SK-N-SH treated with all-trans-retinoic acid at 6 μM for 48 hours (cell line): ENCODE measurements at regions not wholly inside any gene's neighbourhood (a gene's known extent, or its start where the extent isn't known, plus 50 kb on each side); places are given as distances from the start of the nearest gene placed in this dataset.

ENCODE experiments used
- ATAC-seq: fragments of 200-7000 bp; cut with Tn5 transposase; 3 replicates; pipeline ENCODE4 v1.9.1; 2020; ENCODE audit warnings: mild to moderate bottlenecking, moderate library complexity
- ARNTL ChIP-seq: fragments of 450-650 bp; formaldehyde crosslinking; IDR thresholded peaks from 2 replicates; pipeline ENCODE4 v1.5.0; 2020; ENCODE audit warnings: low read depth, mild to moderate bottlenecking, moderate library complexity, borderline replicate concordance
- BACH2 ChIP-seq: fragments of 250-450 bp; sonication (Bioruptor Pico); IDR thresholded peaks from 2 replicates; pipeline ENCODE4 v1.9.0; 2021; ENCODE audit warnings: mild to moderate bottlenecking, borderline replicate concordance
- CSDC2 ChIP-seq: fragments of 250-450 bp; sonication (Bioruptor Pico); IDR thresholded peaks from 2 replicates; pipeline ENCODE4 v1.5.0; 2020; ENCODE audit warnings: mild to moderate bottlenecking, moderate library complexity
- ESRRG ChIP-seq: fragments of 250-450 bp; sonication (Bioruptor Pico); IDR thresholded peaks from 2 replicates; pipeline ENCODE4 v1.6.1; 2021; ENCODE audit warnings: mild to moderate bottlenecking
- GLIS3 ChIP-seq: fragments of 250-450 bp; sonication (Bioruptor Pico); IDR thresholded peaks from 2 replicates; pipeline ENCODE4 v1.5.0; 2020; ENCODE audit warnings: mild to moderate bottlenecking, moderate library complexity
- ISL1 ChIP-seq: fragments of 250-450 bp; sonication (Bioruptor Pico); IDR thresholded peaks from 2 replicates; pipeline ENCODE4 v2.1.2; 2022; ENCODE audit warnings: mild to moderate bottlenecking, moderate library complexity
- OSR1 ChIP-seq: fragments of 250-450 bp; sonication (Bioruptor Pico); IDR thresholded peaks from 2 replicates; pipeline ENCODE4 v1.8.0; 2022; ENCODE audit warnings: moderate library complexity, mild to moderate bottlenecking, inconsistent platforms
- PPARA ChIP-seq: fragments of 250-450 bp; sonication (Bioruptor Pico); IDR thresholded peaks from 2 replicates; pipeline ENCODE4 v1.5.0; 2020; ENCODE audit warnings: mild to moderate bottlenecking, borderline replicate concordance
- RARB ChIP-seq: fragments of 250-450 bp; sonication (Bioruptor Pico); IDR thresholded peaks from 2 replicates; pipeline ENCODE4 v1.8.0; 2021; ENCODE audit warnings: mild to moderate bottlenecking, moderate library complexity
- TOX ChIP-seq: fragments of 250-450 bp; sonication (Bioruptor Pico); IDR thresholded peaks from 2 replicates; pipeline ENCODE4 v1.8.0; 2021; ENCODE audit warnings: mild to moderate bottlenecking, moderate library complexity, borderline replicate concordance
- ZC3H10 ChIP-seq: fragments of 250-450 bp; sonication (Bioruptor Pico); IDR thresholded peaks from 2 replicates; pipeline ENCODE4 v1.5.1; 2021; ENCODE audit warnings: mild to moderate bottlenecking, moderate library complexity
- ZFP3 ChIP-seq: fragments of 250-450 bp; sonication (Bioruptor Pico); IDR thresholded peaks from 2 replicates; pipeline ENCODE4 v1.5.0; 2020; ENCODE audit warnings: mild to moderate bottlenecking, moderate library complexity
- ZFP30 ChIP-seq: fragments of 450-650 bp; formaldehyde crosslinking; IDR thresholded peaks from 2 replicates; pipeline ENCODE4 v1.5.0; 2022; ENCODE audit warnings: mild to moderate bottlenecking, moderate library complexity
- ZNF565 ChIP-seq: fragments of 450-650 bp; formaldehyde crosslinking; conservative IDR thresholded peaks from 2 replicates; pipeline ENCODE4 v1.5.0; 2020; ENCODE audit warnings: low read depth, mild to moderate bottlenecking, moderate library complexity
- ZNF70 ChIP-seq: fragments of 450-650 bp; formaldehyde crosslinking; IDR thresholded peaks from 2 replicates; pipeline ENCODE4 v1.5.0; 2020; ENCODE audit warnings: mild to moderate bottlenecking, moderate library complexity
- ZNF8 ChIP-seq: fragments of 450-650 bp; formaldehyde crosslinking; IDR thresholded peaks from 2 replicates; pipeline ENCODE4 v1.5.0; 2020; ENCODE audit warnings: mild to moderate bottlenecking, moderate library complexity
- TF ChIP-seq, protein P1 (sequence below): fragments of 250-450 bp; sonication (Bioruptor Pico); IDR thresholded peaks from 2 replicates; pipeline ENCODE4 v1.5.0; 2020; ENCODE audit warnings: mild to moderate bottlenecking, moderate library complexity
- TF ChIP-seq, protein P2 (sequence below): fragments of 250-450 bp; sonication (Bioruptor Pico); IDR thresholded peaks from 2 replicates; pipeline ENCODE4 v1.5.1; 2020; ENCODE audit warnings: low read depth, mild to moderate bottlenecking, moderate library complexity
- TF ChIP-seq, protein P3 (sequence below): fragments of 250-450 bp; sonication (Bioruptor Pico); IDR thresholded peaks from 2 replicates; pipeline ENCODE4 v1.5.1; 2021; ENCODE audit warnings: mild to moderate bottlenecking, moderate library complexity

DNA sequence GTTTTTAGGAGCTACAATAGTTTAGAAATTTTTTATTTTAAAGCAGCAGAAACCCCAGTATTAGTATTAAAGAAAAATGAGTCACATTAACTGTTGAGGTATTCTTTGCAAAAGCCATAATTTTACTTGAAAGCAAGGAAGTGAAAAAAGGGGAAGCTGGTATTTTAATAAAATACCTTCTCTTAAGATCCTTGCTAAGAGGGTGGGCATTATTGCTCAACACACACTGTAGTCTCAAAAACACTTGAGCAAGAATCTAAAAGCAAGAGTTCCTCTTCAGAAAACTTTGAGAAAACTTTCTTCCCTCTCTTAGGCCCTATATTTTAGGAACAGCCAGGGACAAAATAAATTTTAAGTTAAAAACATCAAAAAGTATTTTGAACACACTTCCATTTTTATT lies 259.4 kb upstream of the DIAPH2 start (continued):
- TF ChIP-seq, protein P1, sequence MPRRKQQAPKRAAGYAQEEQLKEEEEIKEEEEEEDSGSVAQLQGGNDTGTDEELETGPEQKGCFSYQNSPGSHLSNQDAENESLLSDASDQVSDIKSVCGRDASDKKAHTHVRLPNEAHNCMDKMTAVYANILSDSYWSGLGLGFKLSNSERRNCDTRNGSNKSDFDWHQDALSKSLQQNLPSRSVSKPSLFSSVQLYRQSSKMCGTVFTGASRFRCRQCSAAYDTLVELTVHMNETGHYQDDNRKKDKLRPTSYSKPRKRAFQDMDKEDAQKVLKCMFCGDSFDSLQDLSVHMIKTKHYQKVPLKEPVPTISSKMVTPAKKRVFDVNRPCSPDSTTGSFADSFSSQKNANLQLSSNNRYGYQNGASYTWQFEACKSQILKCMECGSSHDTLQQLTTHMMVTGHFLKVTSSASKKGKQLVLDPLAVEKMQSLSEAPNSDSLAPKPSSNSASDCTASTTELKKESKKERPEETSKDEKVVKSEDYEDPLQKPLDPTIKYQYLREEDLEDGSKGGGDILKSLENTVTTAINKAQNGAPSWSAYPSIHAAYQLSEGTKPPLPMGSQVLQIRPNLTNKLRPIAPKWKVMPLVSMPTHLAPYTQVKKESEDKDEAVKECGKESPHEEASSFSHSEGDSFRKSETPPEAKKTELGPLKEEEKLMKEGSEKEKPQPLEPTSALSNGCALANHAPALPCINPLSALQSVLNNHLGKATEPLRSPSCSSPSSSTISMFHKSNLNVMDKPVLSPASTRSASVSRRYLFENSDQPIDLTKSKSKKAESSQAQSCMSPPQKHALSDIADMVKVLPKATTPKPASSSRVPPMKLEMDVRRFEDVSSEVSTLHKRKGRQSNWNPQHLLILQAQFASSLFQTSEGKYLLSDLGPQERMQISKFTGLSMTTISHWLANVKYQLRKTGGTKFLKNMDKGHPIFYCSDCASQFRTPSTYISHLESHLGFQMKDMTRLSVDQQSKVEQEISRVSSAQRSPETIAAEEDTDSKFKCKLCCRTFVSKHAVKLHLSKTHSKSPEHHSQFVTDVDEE = no peak
- TF ChIP-seq, protein P2, sequence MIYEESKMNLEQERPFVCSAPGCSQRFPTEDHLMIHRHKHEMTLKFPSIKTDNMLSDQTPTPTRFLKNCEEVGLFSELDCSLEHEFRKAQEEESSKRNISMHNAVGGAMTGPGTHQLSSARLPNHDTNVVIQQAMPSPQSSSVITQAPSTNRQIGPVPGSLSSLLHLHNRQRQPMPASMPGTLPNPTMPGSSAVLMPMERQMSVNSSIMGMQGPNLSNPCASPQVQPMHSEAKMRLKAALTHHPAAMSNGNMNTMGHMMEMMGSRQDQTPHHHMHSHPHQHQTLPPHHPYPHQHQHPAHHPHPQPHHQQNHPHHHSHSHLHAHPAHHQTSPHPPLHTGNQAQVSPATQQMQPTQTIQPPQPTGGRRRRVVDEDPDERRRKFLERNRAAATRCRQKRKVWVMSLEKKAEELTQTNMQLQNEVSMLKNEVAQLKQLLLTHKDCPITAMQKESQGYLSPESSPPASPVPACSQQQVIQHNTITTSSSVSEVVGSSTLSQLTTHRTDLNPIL (CRISPR knock-in tag) = no peak
- TF ChIP-seq ESRRG (CRISPR knock-in tag) (no peak), ARNTL (CRISPR knock-in tag) (no peak)

DNA sequence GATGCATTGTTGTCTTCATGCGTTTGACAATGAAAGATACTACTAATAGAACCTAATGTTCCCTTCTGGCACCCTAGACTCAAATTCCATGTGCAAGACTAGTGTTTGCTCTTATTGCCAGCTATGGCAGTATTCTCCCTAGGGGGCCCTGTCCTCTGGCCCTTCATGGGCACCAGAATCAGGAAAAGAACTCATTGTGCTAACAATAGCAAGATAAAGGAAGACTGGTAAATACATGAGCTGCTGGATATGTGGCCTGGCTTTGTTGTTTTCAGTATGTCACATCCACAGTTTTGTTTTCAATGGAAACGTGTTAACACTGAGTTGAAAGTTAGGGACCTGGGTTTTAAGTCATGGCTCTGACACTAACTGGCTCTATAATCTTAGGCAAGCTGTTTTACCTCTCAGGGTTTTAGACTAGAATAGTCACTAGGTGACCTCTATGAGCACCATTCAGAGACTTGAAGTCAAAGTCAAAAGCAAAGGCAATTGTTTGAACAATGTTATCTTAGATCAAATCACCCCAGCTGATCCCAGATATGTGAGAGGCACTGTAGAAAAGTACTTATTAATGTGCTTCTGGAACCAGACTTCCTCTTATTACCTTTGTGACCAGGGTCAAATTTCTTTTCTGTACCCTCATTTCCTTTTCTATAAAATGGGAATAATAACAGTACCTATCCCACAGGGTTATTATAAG lies 253.7 kb upstream of the DIAPH2 start:
- TF ChIP-seq ZNF70 (CRISPR knock-in tag) (no peak), ARNTL (CRISPR knock-in tag) (no peak), BACH2 (CRISPR knock-in tag) (no peak), PPARA (CRISPR knock-in tag) (no peak), OSR1 (CRISPR knock-in tag) (no peak), ZNF565 (CRISPR knock-in tag) (no peak), CSDC2 (CRISPR knock-in tag) (no peak), ZNF8 (CRISPR knock-in tag) (no peak), ZC3H10 (no peak), GLIS3 (CRISPR knock-in tag) (no peak), RARB (CRISPR knock-in tag) (no peak), ISL1 (CRISPR knock-in tag) (no peak), ZFP30 (CRISPR knock-in tag) (no peak)
- TF ChIP-seq, protein P1 = no peak
- TF ChIP-seq, protein P2 (CRISPR knock-in tag) = no peak
- TF ChIP-seq, protein P3, sequence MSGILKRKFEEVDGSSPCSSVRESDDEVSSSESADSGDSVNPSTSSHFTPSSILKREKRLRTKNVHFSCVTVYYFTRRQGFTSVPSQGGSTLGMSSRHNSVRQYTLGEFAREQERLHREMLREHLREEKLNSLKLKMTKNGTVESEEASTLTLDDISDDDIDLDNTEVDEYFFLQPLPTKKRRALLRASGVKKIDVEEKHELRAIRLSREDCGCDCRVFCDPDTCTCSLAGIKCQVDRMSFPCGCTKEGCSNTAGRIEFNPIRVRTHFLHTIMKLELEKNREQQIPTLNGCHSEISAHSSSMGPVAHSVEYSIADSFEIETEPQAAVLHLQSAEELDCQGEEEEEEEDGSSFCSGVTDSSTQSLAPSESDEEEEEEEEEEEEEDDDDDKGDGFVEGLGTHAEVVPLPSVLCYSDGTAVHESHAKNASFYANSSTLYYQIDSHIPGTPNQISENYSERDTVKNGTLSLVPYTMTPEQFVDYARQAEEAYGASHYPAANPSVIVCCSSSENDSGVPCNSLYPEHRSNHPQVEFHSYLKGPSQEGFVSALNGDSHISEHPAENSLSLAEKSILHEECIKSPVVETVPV (CRISPR knock-in tag) = no peak

DNA sequence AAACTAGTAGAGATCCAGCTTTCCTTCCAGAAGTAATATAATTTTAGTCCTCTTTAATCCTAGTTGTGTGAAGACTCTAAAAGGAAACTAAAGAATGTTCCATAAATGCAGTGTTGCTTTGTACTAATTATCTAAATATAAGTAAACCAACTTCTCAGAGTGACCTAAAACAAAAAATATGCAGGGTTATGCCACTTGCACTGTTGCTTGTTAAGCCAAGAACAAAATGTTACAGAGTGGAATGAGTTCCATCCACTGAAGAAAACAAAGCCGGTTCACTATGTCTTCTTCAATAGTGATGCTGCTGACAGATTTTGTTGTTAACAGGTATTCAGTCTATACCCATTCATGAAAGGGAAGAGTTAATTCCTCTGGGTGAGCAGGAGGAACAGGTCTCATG lies 252.0 kb upstream of the DIAPH2 start:
- no peak for ATAC-seq
- TF ChIP-seq ZFP3 (no peak), TOX (CRISPR knock-in tag) (no peak), ZFP30 (CRISPR knock-in tag) (no peak), ESRRG (CRISPR knock-in tag) (no peak), BACH2 (CRISPR knock-in tag) (no peak), PPARA (CRISPR knock-in tag) (no peak)
- TF ChIP-seq, protein P1 = no peak

More for the DNA sequence above, 253.7 kb upstream of the DIAPH2 start:
- no peak for ATAC-seq
